ENCODE measurements at regions not wholly inside any gene's neighbourhood (a gene's known extent, or its start where the extent isn't known, plus 50 kb on each side); places are given as distances from the start of the nearest gene placed in this dataset.

- no peaks in the 10 kb centered on the region for H3K9me3 ChIP-seq (ENCODE audit: control insufficient read depth, low read depth, low read length)
- no peaks in the 10 kb centered on the region for H3K4me1 ChIP-seq (ENCODE audit: control insufficient read depth, insufficient read depth, low read length)
- H3K27me3 ChIP-seq (ENCODE audit: control insufficient read depth, insufficient read depth, low read length) = no peaks in the 10 kb centered on the region
- no peak overlapping the region for H3K4me3 ChIP-seq (ENCODE audit: low read length)
- no peak overlapping the region for H3K27ac ChIP-seq (ENCODE audit: low read length)
- WGBS (ENCODE audit: insufficient coverage, low lambda C conversion rate) = no CpG with 5 or more reads among the region's 2 CpGs
- no peak for DNase-seq
- no peaks in the 10 kb centered on the region for H3K36me3 ChIP-seq (ENCODE audit: control insufficient read depth, insufficient read depth, low read length)
Measured at GRCh38 chr1:199113265-199113869, 474.5 kb downstream of the PTPRC start.

- Histone ChIP-seq H3K9me3 (ENCODE audit: control insufficient read depth, low read depth, low read length) (no peaks in the 10 kb centered on the region), H3K36me3 (ENCODE audit: control insufficient read depth, insufficient read depth, low read length) (no peaks in the 10 kb centered on the region), H3K27ac (ENCODE audit: low read length) (no peak overlapping the region), H3K4me1 (ENCODE audit: control insufficient read depth, insufficient read depth, low read length) (no peaks in the 10 kb centered on the region), H3K4me3 (ENCODE audit: low read length) (no peak overlapping the region), H3K27me3 (ENCODE audit: control insufficient read depth, insufficient read depth, low read length) (no peaks in the 10 kb centered on the region)
- DNase-seq = no peak
Measured at GRCh38 chr1:199116488-199116887, 477.6 kb downstream of the PTPRC start.

- no peaks in the 10 kb centered on the region for H3K27me3 ChIP-seq (ENCODE audit: control insufficient read depth, insufficient read depth, low read length)
- H3K9me3 ChIP-seq (ENCODE audit: control insufficient read depth, low read depth, low read length) = no peaks in the 10 kb centered on the region
- H3K4me3 ChIP-seq (ENCODE audit: low read length) = no peak overlapping the region
- DNase-seq = no peak
- H3K27ac ChIP-seq (ENCODE audit: low read length) = no peak overlapping the region
- H3K4me1 ChIP-seq (ENCODE audit: control insufficient read depth, insufficient read depth, low read length) = no peaks in the 10 kb centered on the region
- H3K36me3 ChIP-seq (ENCODE audit: control insufficient read depth, insufficient read depth, low read length) = no peaks in the 10 kb centered on the region
Measured at GRCh38 chr1:199121047-199121446, 482.2 kb downstream of the PTPRC start.

GRCh38 chr1:199122085-199122484 lies 483.2 kb downstream of the PTPRC start:
- 0% methylated on average over 1 of the region's 2 CpGs for WGBS (ENCODE audit: insufficient coverage, low lambda C conversion rate)
- Histone ChIP-seq H3K9me3 (ENCODE audit: control insufficient read depth, low read depth, low read length) (no peaks in the 10 kb centered on the region), H3K27ac (ENCODE audit: low read length) (no peak overlapping the region), H3K27me3 (ENCODE audit: control insufficient read depth, insufficient read depth, low read length) (no peaks in the 10 kb centered on the region), H3K36me3 (ENCODE audit: control insufficient read depth, insufficient read depth, low read length) (no peaks in the 10 kb centered on the region), H3K4me3 (ENCODE audit: low read length) (no peak overlapping the region), H3K4me1 (ENCODE audit: control insufficient read depth, insufficient read depth, low read length) (no peaks in the 10 kb centered on the region)
- no peak for DNase-seq

GRCh38 chr1:199122532-199123311 lies 483.9 kb downstream of the PTPRC start:
- H3K27me3 ChIP-seq (ENCODE audit: control insufficient read depth, insufficient read depth, low read length) = no peaks in the 10 kb centered on the region
- H3K4me3 ChIP-seq (ENCODE audit: low read length) = no peak overlapping the region
- H3K9me3 ChIP-seq (ENCODE audit: control insufficient read depth, low read depth, low read length) = no peaks in the 10 kb centered on the region
- DNase-seq = no peak
- H3K36me3 ChIP-seq (ENCODE audit: control insufficient read depth, insufficient read depth, low read length) = no peaks in the 10 kb centered on the region
- no peak overlapping the region for H3K27ac ChIP-seq (ENCODE audit: low read length)
- H3K4me1 ChIP-seq (ENCODE audit: control insufficient read depth, insufficient read depth, low read length) = no peaks in the 10 kb centered on the region

DNA sequence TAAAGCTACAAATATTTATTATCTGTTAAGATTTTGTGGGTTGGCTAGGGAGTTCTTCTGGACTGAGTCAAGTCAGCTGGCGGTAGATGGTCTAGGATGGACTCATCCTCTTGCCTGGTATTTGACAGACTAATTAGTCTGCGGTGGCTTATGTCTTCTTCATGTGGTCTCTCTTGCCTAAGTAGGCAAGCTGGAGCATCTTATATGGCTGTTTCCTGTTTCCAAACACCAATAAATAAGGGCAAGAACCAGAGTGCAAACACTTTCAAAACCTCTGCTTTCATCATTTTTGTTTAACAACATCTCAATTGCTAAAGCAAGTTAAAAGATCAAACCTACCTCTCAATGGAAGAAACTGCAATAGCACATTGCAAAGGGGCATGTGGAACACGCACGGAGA lies 484.8 kb downstream of the PTPRC start:
- Histone ChIP-seq H3K4me3 (ENCODE audit: low read length) (no peak overlapping the region), H3K9me3 (ENCODE audit: control insufficient read depth, low read depth, low read length) (no peaks in the 10 kb centered on the region), H3K36me3 (ENCODE audit: control insufficient read depth, insufficient read depth, low read length) (no peaks in the 10 kb centered on the region), H3K27me3 (ENCODE audit: control insufficient read depth, insufficient read depth, low read length) (no peaks in the 10 kb centered on the region), H3K4me1 (ENCODE audit: control insufficient read depth, insufficient read depth, low read length) (no peaks in the 10 kb centered on the region), H3K27ac (ENCODE audit: low read length) (no peak overlapping the region)
- no CpG with 5 or more reads among the region's 4 CpGs for WGBS (ENCODE audit: insufficient coverage, low lambda C conversion rate)
- no peak for DNase-seq

DNA sequence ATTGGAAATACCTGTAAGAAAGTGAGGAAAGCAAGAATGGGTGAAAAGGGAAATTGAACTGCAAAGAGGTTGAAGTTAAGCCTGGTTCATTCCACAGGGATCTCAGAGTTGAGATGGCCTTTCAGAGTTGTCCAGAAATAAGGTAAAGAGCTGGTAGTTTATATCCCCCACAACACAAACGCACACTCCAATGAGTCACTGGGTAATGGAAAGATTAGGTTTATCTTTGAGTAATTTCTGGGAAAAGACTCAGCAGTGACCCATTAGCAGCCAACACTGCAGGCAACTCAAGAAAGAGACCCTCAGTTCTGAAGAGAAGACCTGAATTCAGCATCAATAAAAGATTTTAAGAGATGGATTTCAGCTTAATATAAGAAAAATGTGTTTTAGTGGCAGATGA lies 485.5 kb downstream of the PTPRC start:
- Histone ChIP-seq H3K27me3 (ENCODE audit: control insufficient read depth, insufficient read depth, low read length) (no peaks in the 10 kb centered on the region), H3K4me1 (ENCODE audit: control insufficient read depth, insufficient read depth, low read length) (no peaks in the 10 kb centered on the region), H3K27ac (ENCODE audit: low read length) (no peak overlapping the region), H3K4me3 (ENCODE audit: low read length) (no peak overlapping the region), H3K9me3 (ENCODE audit: control insufficient read depth, low read depth, low read length) (no peaks in the 10 kb centered on the region), H3K36me3 (ENCODE audit: control insufficient read depth, insufficient read depth, low read length) (no peaks in the 10 kb centered on the region)
- no peak for DNase-seq
- WGBS (ENCODE audit: insufficient coverage, low lambda C conversion rate) = no CpG with 5 or more reads among the region's 1 CpG

GRCh38 chr1:199129247-199129646 lies 490.4 kb downstream of the PTPRC start:
- Histone ChIP-seq H3K27me3 (ENCODE audit: control insufficient read depth, insufficient read depth, low read length) (no peaks in the 10 kb centered on the region), H3K9me3 (ENCODE audit: control insufficient read depth, low read depth, low read length) (no peaks in the 10 kb centered on the region), H3K36me3 (ENCODE audit: control insufficient read depth, insufficient read depth, low read length) (no peaks in the 10 kb centered on the region), H3K4me1 (ENCODE audit: control insufficient read depth, insufficient read depth, low read length) (no peaks in the 10 kb centered on the region), H3K27ac (ENCODE audit: low read length) (no peak overlapping the region), H3K4me3 (ENCODE audit: low read length) (no peak overlapping the region)
- no peak for DNase-seq
- WGBS (ENCODE audit: insufficient coverage, low lambda C conversion rate) = 92% methylated on average over 2 of the region's 2 CpGs

DNA sequence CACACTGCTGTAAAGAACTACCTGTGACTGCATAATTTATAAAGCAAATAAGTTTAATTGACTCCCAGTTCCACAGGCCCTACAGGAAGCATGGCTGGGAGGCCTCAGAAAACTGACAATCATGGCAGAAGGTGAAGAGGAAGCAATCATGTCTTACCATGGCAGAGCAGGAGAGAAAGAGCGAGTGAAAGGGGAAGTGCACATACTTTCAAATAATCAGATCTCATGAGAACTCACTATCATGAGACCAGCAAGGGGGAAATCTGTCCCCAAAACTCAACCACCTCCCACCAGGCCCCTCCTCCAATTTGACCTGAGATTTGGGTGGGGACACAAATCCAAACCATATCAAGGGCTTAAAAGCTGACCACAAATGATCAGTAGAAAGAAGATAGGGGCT lies 493.2 kb downstream of the PTPRC start:
- H3K9me3 ChIP-seq (ENCODE audit: control insufficient read depth, low read depth, low read length) = no peaks in the 10 kb centered on the region
- no peaks in the 10 kb centered on the region for H3K27me3 ChIP-seq (ENCODE audit: control insufficient read depth, insufficient read depth, low read length)
- no peak overlapping the region for H3K4me3 ChIP-seq (ENCODE audit: low read length)
- H3K36me3 ChIP-seq (ENCODE audit: control insufficient read depth, insufficient read depth, low read length) = no peaks in the 10 kb centered on the region
- no CpG with 5 or more reads among the region's 1 CpG for WGBS (ENCODE audit: insufficient coverage, low lambda C conversion rate)
- no peak for DNase-seq
- H3K27ac ChIP-seq (ENCODE audit: low read length) = no peak overlapping the region
- H3K4me1 ChIP-seq (ENCODE audit: control insufficient read depth, insufficient read depth, low read length) = no peaks in the 10 kb centered on the region

GRCh38 chr1:199135901-199136300 lies 497.1 kb downstream of the PTPRC start:
- Histone ChIP-seq H3K36me3 (ENCODE audit: control insufficient read depth, insufficient read depth, low read length) (no peaks in the 10 kb centered on the region), H3K9me3 (ENCODE audit: control insufficient read depth, low read depth, low read length) (no peaks in the 10 kb centered on the region), H3K4me1 (ENCODE audit: control insufficient read depth, insufficient read depth, low read length) (no peaks in the 10 kb centered on the region), H3K27ac (ENCODE audit: low read length) (no peak overlapping the region), H3K4me3 (ENCODE audit: low read length) (no peak overlapping the region), H3K27me3 (ENCODE audit: control insufficient read depth, insufficient read depth, low read length) (no peaks in the 10 kb centered on the region)
- no peak for DNase-seq
- no CpG with 5 or more reads among the region's 4 CpGs for WGBS (ENCODE audit: insufficient coverage, low lambda C conversion rate)

GRCh38 chr1:199138061-199138460 lies 499.2 kb downstream of the PTPRC start:
- H3K27ac ChIP-seq (ENCODE audit: low read length) = no peak overlapping the region
- no peaks in the 10 kb centered on the region for H3K27me3 ChIP-seq (ENCODE audit: control insufficient read depth, insufficient read depth, low read length)
- H3K9me3 ChIP-seq (ENCODE audit: control insufficient read depth, low read depth, low read length) = no peaks in the 10 kb centered on the region
- H3K4me3 ChIP-seq (ENCODE audit: low read length) = no peak overlapping the region
- H3K36me3 ChIP-seq (ENCODE audit: control insufficient read depth, insufficient read depth, low read length) = no peaks in the 10 kb centered on the region
- no peak for DNase-seq
- no peaks in the 10 kb centered on the region for H3K4me1 ChIP-seq (ENCODE audit: control insufficient read depth, insufficient read depth, low read length)
- no CpG with 5 or more reads among the region's 1 CpG for WGBS (ENCODE audit: insufficient coverage, low lambda C conversion rate)
